Mesothelial cell of epicardium (in vitro differentiated cells): ENCODE measurements at regions not wholly inside any gene's neighbourhood (a gene's known extent, or its start where the extent isn't known, plus 50 kb on each side); places are given as distances from the start of the nearest gene placed in this dataset.

Source experiments
- DNase-seq, 2 experiments: peaks; one replicate each; pipeline ENCODE4 v3.0.0; 2021; ENCODE audit warnings: low spot score in 2 of 2; ENCODE audit not compliant: unreplicated experiment in 2 of 2
- H3K27ac Mint-ChIP-seq: 2 replicates; pipeline ENCODE4 v1.8.0; 2021; ENCODE audit warnings: mixed read lengths
- H3K27me3 Mint-ChIP-seq: 2 replicates; pipeline ENCODE4 v1.8.0; 2021; ENCODE audit warnings: low read depth, mixed read lengths
- H3K36me3 Mint-ChIP-seq: 2 replicates; pipeline ENCODE4 v1.8.0; 2021; ENCODE audit warnings: mixed read lengths
- H3K4me1 Mint-ChIP-seq: 2 replicates; pipeline ENCODE4 v1.8.0; 2021; ENCODE audit warnings: mixed read lengths
- H3K4me3 Mint-ChIP-seq: 2 replicates; pipeline ENCODE4 v1.8.0; 2021; ENCODE audit warnings: mild to moderate bottlenecking, moderate library complexity, mixed read lengths
- H3K9me3 Mint-ChIP-seq: 2 replicates; pipeline ENCODE4 v1.8.0; 2021; ENCODE audit warnings: mixed read lengths
- CTCF ChIP-seq: fragments of 200-600 bp; sonication (generic); IDR thresholded peaks from one replicate; pipeline ENCODE4 v1.5.0; 2021; ENCODE audit warnings: antibody characterized with exemption; ENCODE audit not compliant: unreplicated experiment

GRCh38 chr5:30548580-30549305, 644.7 kb upstream of the CDH6 start:
- no peak for TF ChIP-seq CTCF
- DNase-seq: no peak
- H3K36me3 Mint-ChIP-seq: no peaks in the 10 kb centered on the region
- H3K9me3 Mint-ChIP-seq: no peaks in the 10 kb centered on the region
- no peak overlapping the region for H3K27ac Mint-ChIP-seq
- no peaks in the 10 kb centered on the region for H3K4me1 Mint-ChIP-seq
- H3K27me3 Mint-ChIP-seq: no peaks in the 10 kb centered on the region
- H3K4me3 Mint-ChIP-seq: no peak overlapping the region

GRCh38 chr5:30540150-30540549, 653.3 kb upstream of the CDH6 start:
- TF ChIP-seq CTCF: no peak
- H3K4me1 Mint-ChIP-seq: peaks cover 3% of the 10 kb centered on the region
- no peak for DNase-seq
- no peak overlapping the region for H3K4me3 Mint-ChIP-seq
- H3K36me3 Mint-ChIP-seq: no peaks in the 10 kb centered on the region
- H3K9me3 Mint-ChIP-seq: peaks cover 21% of the 10 kb centered on the region
- no peak overlapping the region for H3K27ac Mint-ChIP-seq
- H3K27me3 Mint-ChIP-seq: no peaks in the 10 kb centered on the region

GRCh38 chr5:30539004-30539634, 654.4 kb upstream of the CDH6 start:
- Mint-ChIP-seq H3K27me3 (no peaks in the 10 kb centered on the region), H3K4me3 (no peak overlapping the region), H3K27ac (peak overlapping the region; percentile 60), H3K36me3 (no peaks in the 10 kb centered on the region), H3K9me3 (peaks cover 21% of the 10 kb centered on the region), H3K4me1 (peaks cover 3% of the 10 kb centered on the region)
- TF ChIP-seq CTCF: no peak
- peak in 1 of 2 experiments; percentile 47 for DNase-seq

GRCh38 chr5:30525353-30525752, 668.1 kb upstream of the CDH6 start:
- Mint-ChIP-seq H3K4me3 (no peak overlapping the region), H3K4me1 (peaks cover 11% of the 10 kb centered on the region), H3K27ac (no peak overlapping the region), H3K36me3 (no peaks in the 10 kb centered on the region), H3K27me3 (no peaks in the 10 kb centered on the region), H3K9me3 (peaks cover 3% of the 10 kb centered on the region)
- no peak for DNase-seq
- no peak for TF ChIP-seq CTCF

- Mint-ChIP-seq H3K27ac (no peak overlapping the region), H3K27me3 (no peaks in the 10 kb centered on the region), H3K36me3 (no peaks in the 10 kb centered on the region), H3K4me3 (no peak overlapping the region), H3K9me3 (peaks cover 3% of the 10 kb centered on the region), H3K4me1 (peaks cover 11% of the 10 kb centered on the region)
- DNase-seq: no peak
- TF ChIP-seq CTCF: no peak
These were observed 669.1 kb upstream of the CDH6 start for GRCh38 chr5:30524428-30524827.
